Esophagus (tissue), 2 donors: ENCODE measurements at regions not wholly inside any gene's neighbourhood (a gene's known extent, or its start where the extent isn't known, plus 50 kb on each side); places are given as distances from the start of the nearest gene placed in this dataset.

Experiments used
- H3K27ac ChIP-seq, 2 donors: one replicate each; pipeline ENCODE4 v1.5.1; 2013; ENCODE audit warnings: low read depth in 2 of 2, mild to moderate bottlenecking in 2 of 2, inconsistent platforms in 1 of 2, low read length in 1 of 2, moderate library complexity in 1 of 2
- H3K27me3 ChIP-seq, 2 donors: one replicate each; pipeline ENCODE4 v1.6.1; 2013; ENCODE audit warnings: low read length in 2 of 2, control low read depth in 1 of 2, mild to moderate bottlenecking in 1 of 2; ENCODE audit not compliant: insufficient read depth in 2 of 2, control insufficient read depth in 1 of 2
- H3K36me3 ChIP-seq, 2 donors: one replicate each; pipeline ENCODE4 v1.6.1; 2013; ENCODE audit warnings: low read length in 1 of 2; ENCODE audit not compliant: control insufficient read depth in 2 of 2, insufficient read depth in 2 of 2
- H3K4me1 ChIP-seq, 2 donors: one replicate each; pipeline ENCODE4 v1.6.1; 2013; ENCODE audit warnings: low read length in 1 of 2; ENCODE audit not compliant: control insufficient read depth in 2 of 2, insufficient read depth in 2 of 2
- H3K4me3 ChIP-seq, 2 donors: one replicate each; pipeline ENCODE4 v1.5.1; 2013; ENCODE audit warnings: low read length in 2 of 2, mild to moderate bottlenecking in 2 of 2, low read depth in 1 of 2, moderate library complexity in 1 of 2
- H3K9me3 ChIP-seq, 2 donors: one replicate each; pipeline ENCODE4 v1.6.1; 2013; ENCODE audit warnings: mild to moderate bottlenecking in 2 of 2, low read depth in 1 of 2, low read length in 1 of 2, moderate library complexity in 1 of 2; ENCODE audit not compliant: control insufficient read depth in 2 of 2, insufficient read depth in 1 of 2
- WGBS, 2 donors: extraction: QIAGEN DNeasy Blood & Tissue Kit; methylation state at CpG; one replicate each; pipeline ENCODE4 v1.1.7; 2013; 5-methylcytosine and 5-hydroxymethylcytosine counted together
- donor health status: healthy with polysubstance abuse.
- donor health status: Bipolar disorder and iron deficiency.

DNA sequence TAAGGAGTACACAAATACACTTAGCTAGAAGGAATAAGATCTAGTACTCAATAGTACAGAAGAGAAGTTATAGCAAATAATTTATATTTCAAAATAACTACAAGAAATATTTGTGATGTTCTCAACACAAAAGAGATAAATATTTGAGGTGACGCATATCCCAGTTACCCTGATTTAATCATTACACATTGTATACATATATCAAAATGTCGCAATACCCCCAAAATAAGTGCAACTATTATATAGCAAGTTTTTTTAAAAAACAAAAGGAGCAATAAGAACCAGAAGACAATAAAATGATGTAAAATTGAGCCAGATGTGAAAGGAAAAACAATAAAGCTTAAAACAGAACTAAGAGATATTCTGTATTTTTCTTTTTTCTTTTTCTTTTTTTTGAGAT lies 59.3 kb upstream of the KIAA1217 start:
- no peak overlapping the region for H3K27ac ChIP-seq
- no peaks in the 10 kb centered on the region for H3K4me1 ChIP-seq
- H3K36me3 ChIP-seq: no peaks in the 10 kb centered on the region
- no peaks in the 10 kb centered on the region for H3K27me3 ChIP-seq
- H3K4me3 ChIP-seq: no peak overlapping the region
- H3K9me3 ChIP-seq: no peaks in the 10 kb centered on the region
- 96% methylated on average over 2 of the region's 2 CpGs for WGBS, 2 donors

DNA sequence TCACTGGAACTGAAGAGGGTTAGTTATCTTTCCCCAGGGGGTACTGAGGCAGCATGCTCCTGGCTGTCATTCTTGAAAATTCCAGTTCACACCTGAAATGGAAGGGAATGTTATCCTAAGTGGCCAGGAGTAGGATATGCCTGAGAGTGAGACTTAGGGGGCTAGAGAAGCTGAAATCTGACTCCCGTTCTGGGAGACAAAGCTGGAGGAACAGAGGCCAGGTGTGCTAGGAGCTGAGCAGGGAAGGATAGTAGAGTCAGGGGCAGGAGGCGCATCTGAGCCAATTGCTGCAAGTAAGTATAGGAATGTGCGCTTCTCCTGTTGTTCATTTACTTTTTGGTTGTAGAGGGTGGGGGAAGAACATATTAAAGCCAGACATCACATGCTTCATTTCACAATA lies 58.1 kb upstream of the KIAA1217 start:
- Histone ChIP-seq H3K4me3 (no peak overlapping the region), H3K27me3 (no peaks in the 10 kb centered on the region), H3K27ac (no peak overlapping the region), H3K9me3 (no peaks in the 10 kb centered on the region), H3K4me1 (no peaks in the 10 kb centered on the region), H3K36me3 (no peaks in the 10 kb centered on the region)
- WGBS, 2 donors: 90 to 98% methylated on average over 3 of the region's 3 CpGs

DNA sequence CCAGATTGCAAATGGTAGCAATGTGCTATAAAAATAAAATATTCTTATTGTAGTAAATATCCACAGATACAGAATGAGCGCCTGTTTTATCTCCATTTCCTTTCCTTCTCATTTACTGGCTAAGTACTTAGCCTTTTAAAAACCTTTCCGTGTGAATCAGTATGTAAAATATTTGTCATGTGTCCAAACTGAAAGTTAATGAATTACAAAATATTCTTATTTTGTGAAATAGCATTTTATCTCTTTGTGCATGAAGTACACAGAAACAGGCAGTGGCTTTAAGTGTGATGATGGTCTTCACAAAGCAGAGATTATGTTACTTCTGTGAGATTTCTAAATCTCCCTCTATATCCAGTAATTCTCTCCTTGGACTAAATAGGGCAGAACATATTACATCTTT lies 56.7 kb upstream of the KIAA1217 start:
- Histone ChIP-seq H3K4me3 (no peak overlapping the region), H3K4me1 (no peaks in the 10 kb centered on the region), H3K27ac (no peak overlapping the region), H3K36me3 (no peaks in the 10 kb centered on the region), H3K9me3 (no peaks in the 10 kb centered on the region), H3K27me3 (no peaks in the 10 kb centered on the region)
- 42 to 43% methylated on average over 2 of the region's 2 CpGs for WGBS, 2 donors

DNA sequence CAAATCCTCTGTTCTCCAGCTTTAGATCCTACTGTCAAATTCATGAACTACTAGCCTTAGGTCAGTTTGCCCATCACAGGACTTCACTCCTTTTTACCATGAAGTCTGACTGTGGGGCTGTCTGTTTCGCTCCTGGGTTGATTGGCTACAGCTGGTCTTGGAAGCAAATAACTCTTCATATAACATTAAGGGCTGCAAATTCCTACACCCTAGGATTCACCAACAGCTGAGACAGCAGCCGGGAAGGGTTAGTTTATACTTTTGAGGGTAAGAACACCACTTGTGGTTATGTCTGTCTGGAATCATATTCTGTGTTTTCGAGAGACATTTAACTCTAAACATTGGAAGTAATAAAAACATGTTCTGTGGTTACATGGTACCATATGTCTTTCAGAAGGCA lies 55.9 kb upstream of the KIAA1217 start:
- Histone ChIP-seq H3K27ac (no peak overlapping the region), H3K27me3 (no peaks in the 10 kb centered on the region), H3K9me3 (peaks cover 0 to 2% of the 10 kb centered on the region in 2 donors), H3K4me1 (no peaks in the 10 kb centered on the region), H3K4me3 (no peak overlapping the region), H3K36me3 (no peaks in the 10 kb centered on the region)
- 68 to 77% methylated on average over 3 of the region's 3 CpGs for WGBS, 2 donors

DNA sequence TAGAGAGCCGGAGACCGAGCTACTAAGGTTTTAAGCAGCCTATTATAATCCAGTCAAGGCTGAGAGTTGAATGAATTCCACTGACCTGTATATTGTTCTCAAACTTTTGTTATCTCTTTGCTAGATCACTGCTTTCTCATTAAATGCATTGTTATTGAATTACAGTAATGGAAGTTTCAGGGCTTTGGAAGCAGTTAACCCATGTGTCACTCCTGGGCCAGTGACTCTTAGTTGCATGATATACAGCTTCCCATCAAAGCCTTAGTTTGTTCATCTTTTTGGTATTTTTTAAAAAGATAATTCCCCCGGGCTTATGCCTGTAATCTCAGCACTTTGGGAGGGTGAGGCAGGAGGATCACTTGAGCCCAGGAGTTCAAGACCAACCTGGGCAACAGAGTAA lies 55.4 kb upstream of the KIAA1217 start:
- WGBS, 2 donors: 75 to 78% methylated on average over 3 of the region's 3 CpGs
- peaks cover 0 to 2% of the 10 kb centered on the region in 2 donors for H3K9me3 ChIP-seq
- H3K4me3 ChIP-seq: no peak overlapping the region
- H3K27me3 ChIP-seq: no peaks in the 10 kb centered on the region
- no peaks in the 10 kb centered on the region for H3K36me3 ChIP-seq
- no peak overlapping the region for H3K27ac ChIP-seq
- H3K4me1 ChIP-seq: no peaks in the 10 kb centered on the region

DNA sequence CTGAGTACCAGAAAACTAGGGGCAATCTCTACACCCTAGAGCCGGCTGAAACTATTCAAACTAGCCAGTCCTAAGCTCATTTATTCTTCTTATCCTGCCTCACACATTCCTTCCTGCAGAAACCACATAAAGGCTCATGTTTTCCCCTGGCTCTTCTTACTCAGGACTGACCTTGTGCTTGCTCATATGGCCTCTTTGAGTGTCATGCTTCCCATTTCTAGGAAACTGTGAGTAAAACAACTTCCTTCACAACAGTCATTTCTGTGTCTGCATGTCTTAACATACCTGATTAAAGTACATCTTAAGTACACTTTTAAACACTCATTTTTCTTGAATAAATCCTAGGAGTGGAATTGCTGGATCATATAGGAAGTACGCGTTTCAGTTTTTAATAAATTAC lies 52.3 kb upstream of the KIAA1217 start:
- 88 to 89% methylated on average over 3 of the region's 3 CpGs for WGBS, 2 donors
- H3K4me3 ChIP-seq: no peak overlapping the region
- peaks cover 0 to 2% of the 10 kb centered on the region in 2 donors for H3K9me3 ChIP-seq
- no peak overlapping the region for H3K27ac ChIP-seq
- no peaks in the 10 kb centered on the region for H3K4me1 ChIP-seq
- H3K27me3 ChIP-seq: no peaks in the 10 kb centered on the region
- H3K36me3 ChIP-seq: no peaks in the 10 kb centered on the region

DNA sequence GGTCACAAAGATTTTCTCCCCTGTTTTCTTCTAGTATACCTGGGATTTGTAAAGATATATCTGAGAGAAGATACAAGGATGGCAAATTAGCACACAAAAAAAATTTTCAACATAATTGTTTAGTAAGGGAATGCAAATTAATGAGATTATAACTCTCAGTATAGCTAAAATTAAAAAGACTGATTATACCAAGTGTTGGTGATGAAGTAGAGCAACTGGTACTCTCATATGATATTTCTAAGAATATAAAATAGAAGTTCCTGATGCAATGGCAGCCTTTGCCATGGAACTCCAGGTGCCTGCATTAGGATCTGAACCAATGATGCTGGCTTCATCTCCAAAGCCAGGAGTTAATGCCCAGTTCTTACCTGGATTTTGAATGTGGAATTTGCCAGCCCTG lies 51.4 kb upstream of the KIAA1217 start:
- Histone ChIP-seq H3K27me3 (no peaks in the 10 kb centered on the region), H3K4me1 (no peaks in the 10 kb centered on the region), H3K27ac (no peak overlapping the region), H3K36me3 (no peaks in the 10 kb centered on the region), H3K9me3 (peaks cover 0 to 2% of the 10 kb centered on the region in 2 donors), H3K4me3 (no peak overlapping the region)
